ENCODE measurements at regions not wholly inside any gene's neighbourhood (a gene's known extent, or its start where the extent isn't known, plus 50 kb on each side); places are given as distances from the start of the nearest gene placed in this dataset.

- WGBS, 2 donors: 56 to 61% methylated on average over 7 of the region's 7 CpGs
- TF ChIP-seq, protein P1, sequence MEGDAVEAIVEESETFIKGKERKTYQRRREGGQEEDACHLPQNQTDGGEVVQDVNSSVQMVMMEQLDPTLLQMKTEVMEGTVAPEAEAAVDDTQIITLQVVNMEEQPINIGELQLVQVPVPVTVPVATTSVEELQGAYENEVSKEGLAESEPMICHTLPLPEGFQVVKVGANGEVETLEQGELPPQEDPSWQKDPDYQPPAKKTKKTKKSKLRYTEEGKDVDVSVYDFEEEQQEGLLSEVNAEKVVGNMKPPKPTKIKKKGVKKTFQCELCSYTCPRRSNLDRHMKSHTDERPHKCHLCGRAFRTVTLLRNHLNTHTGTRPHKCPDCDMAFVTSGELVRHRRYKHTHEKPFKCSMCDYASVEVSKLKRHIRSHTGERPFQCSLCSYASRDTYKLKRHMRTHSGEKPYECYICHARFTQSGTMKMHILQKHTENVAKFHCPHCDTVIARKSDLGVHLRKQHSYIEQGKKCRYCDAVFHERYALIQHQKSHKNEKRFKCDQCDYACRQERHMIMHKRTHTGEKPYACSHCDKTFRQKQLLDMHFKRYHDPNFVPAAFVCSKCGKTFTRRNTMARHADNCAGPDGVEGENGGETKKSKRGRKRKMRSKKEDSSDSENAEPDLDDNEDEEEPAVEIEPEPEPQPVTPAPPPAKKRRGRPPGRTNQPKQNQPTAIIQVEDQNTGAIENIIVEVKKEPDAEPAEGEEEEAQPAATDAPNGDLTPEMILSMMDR (IDR thresholded peaks at IDR 0.05): no peak
- no peak for TF ChIP-seq POLR2A (IDR thresholded peaks at IDR 0.05)
- intact Hi-C loops (cut with DNase I; ENCODE audit: low total_unique reads): no loop called here
- DNase-seq (ENCODE audit: low spot score in 2 of 2): no peak
- no peak overlapping the region for H3K4me3 ChIP-seq (ENCODE audit: low read depth, poor library complexity, severe bottlenecking)
Measured at GRCh38 chr6:106910999-106911949, 63.3 kb downstream of the CD24 start.

DNA sequence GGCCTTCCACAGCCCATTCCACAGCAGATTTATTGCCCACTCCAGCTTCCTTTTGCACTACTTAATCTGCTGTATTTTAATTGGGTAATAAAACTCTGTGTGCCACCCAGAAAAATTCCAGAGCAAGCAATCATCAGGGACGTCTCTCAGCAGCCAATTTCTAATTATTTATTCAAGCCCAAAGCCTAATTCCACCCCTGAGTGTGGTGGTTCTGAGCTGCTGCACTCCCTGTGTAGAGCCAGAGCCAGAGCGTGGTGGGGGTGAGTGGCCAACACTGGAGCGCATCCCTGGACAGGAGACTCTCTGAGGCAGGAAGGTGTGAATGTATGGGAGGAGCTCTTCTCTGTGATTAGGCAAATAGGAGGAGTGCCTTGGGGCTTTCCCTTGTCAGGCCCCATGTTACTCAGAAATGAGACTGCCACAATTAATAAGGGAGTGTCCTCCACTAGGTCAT is 66.1 kb downstream of the CD24 start:
- intact Hi-C loops (cut with DNase I; ENCODE audit: low total_unique reads): no loop called here
- no peak for DNase-seq (ENCODE audit: low spot score in 2 of 2)
- H3K4me3 ChIP-seq (ENCODE audit: low read depth, poor library complexity, severe bottlenecking): no peak overlapping the region
- WGBS, 2 donors: 18 to 39% methylated on average over 3 of the region's 3 CpGs
- no peak for TF ChIP-seq POLR2A (IDR thresholded peaks at IDR 0.05)
- TF ChIP-seq, protein P1 (IDR thresholded peaks at IDR 0.05): no peak

DNA sequence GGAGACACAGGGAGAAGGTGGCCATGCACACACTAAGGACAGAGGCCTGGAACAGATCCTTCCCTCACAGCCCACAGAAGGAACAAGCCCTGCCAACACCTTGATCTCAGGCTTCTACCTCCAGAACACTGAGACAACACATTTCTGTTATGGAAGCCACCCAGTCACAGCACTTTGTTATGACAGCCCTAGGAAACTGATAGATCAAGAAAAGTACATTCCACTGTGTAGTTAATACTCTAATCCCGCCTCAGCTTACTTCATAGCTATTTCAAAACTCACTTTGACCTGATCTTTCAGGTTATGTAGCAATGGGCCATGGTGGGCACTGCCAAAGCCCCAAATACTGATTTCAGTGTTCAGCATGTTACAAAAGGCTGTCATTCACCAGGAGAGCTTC is 66.8 kb downstream of the CD24 start:
- no peak overlapping the region for H3K4me3 ChIP-seq (ENCODE audit: low read depth, poor library complexity, severe bottlenecking)
- intact Hi-C loops (cut with DNase I; ENCODE audit: low total_unique reads): no loop called here
- DNase-seq (ENCODE audit: low spot score in 2 of 2): no peak
- no peak for TF ChIP-seq POLR2A (IDR thresholded peaks at IDR 0.05)
- TF ChIP-seq, protein P1 (IDR thresholded peaks at IDR 0.05): no peak
- WGBS, 2 donors: 50 to 61% methylated on average over 1 of the region's 1 CpG

- no peak overlapping the region for H3K4me3 ChIP-seq (ENCODE audit: low read depth, poor library complexity, severe bottlenecking)
- intact Hi-C loops (cut with DNase I; ENCODE audit: low total_unique reads): no loop called here
- DNase-seq (ENCODE audit: low spot score in 2 of 2): no peak
- WGBS, 2 donors: 90 to 91% methylated on average over 6 of the region's 6 CpGs
- TF ChIP-seq, protein P1 (IDR thresholded peaks at IDR 0.05): no peak
- TF ChIP-seq POLR2A (IDR thresholded peaks at IDR 0.05): no peak
Measured at GRCh38 chr6:106906232-106906631, 68.3 kb downstream of the CD24 start.

- H3K4me3 ChIP-seq (ENCODE audit: low read depth, poor library complexity, severe bottlenecking): no peak overlapping the region
- 76 to 77% methylated on average over 4 of the region's 4 CpGs for WGBS, 2 donors
- TF ChIP-seq POLR2A (IDR thresholded peaks at IDR 0.05): no peak
- TF ChIP-seq, protein P1 (IDR thresholded peaks at IDR 0.05): no peak
- intact Hi-C loops (cut with DNase I; ENCODE audit: low total_unique reads): no loop called here
- no peak for DNase-seq (ENCODE audit: low spot score in 2 of 2)
Measured at GRCh38 chr6:106903299-106903698, 71.2 kb downstream of the CD24 start.

Data from lower leg skin (tissue), 4 donors.